GM10847 (cell line): ENCODE measurements at regions not wholly inside any gene's neighbourhood (a gene's known extent, or its start where the extent isn't known, plus 50 kb on each side); places are given as distances from the start of the nearest gene placed in this dataset.

ENCODE experiments used
- POLR2A ChIP-seq: IDR thresholded peaks from 2 replicates; pipeline ENCODE4 v1.6.1; 2011; ENCODE audit not compliant: insufficient read length; ENCODE audit errors: extremely low read depth

- no peak for TF ChIP-seq POLR2A
Observed at GRCh38 chr13:50370303-50370950, 355.2 kb downstream of the KCNRG start.

GRCh38 chr13:50374517-50374916 lies 359.3 kb downstream of the KCNRG start:
- TF ChIP-seq POLR2A: no peak

- TF ChIP-seq POLR2A: no peak
Observed at GRCh38 chr13:50375792-50376191, 360.5 kb downstream of the KCNRG start.

- no peak for TF ChIP-seq POLR2A
Observed at GRCh38 chr13:50376895-50377575, 361.8 kb downstream of the KCNRG start.

GRCh38 chr13:50377726-50378270 lies 362.6 kb downstream of the KCNRG start:
- no peak for TF ChIP-seq POLR2A

- no peak for TF ChIP-seq POLR2A
Observed at GRCh38 chr13:50378509-50379044, 363.3 kb downstream of the KCNRG start.

- no peak for TF ChIP-seq POLR2A
Observed at GRCh38 chr13:50379584-50379983, 364.3 kb downstream of the KCNRG start.

GRCh38 chr13:50380905-50381304 lies 365.7 kb downstream of the KCNRG start:
- no peak for TF ChIP-seq POLR2A

GRCh38 chr13:50382511-50382910 lies 367.3 kb downstream of the KCNRG start:
- no peak for TF ChIP-seq POLR2A

GRCh38 chr13:50382951-50383350 lies 367.7 kb downstream of the KCNRG start:
- TF ChIP-seq POLR2A: no peak

- no peak for TF ChIP-seq POLR2A
Observed at GRCh38 chr13:50384724-50385123, 369.5 kb downstream of the KCNRG start.

GRCh38 chr13:50386541-50387050 lies 371.4 kb downstream of the KCNRG start:
- TF ChIP-seq POLR2A: no peak

GRCh38 chr13:50387051-50387581 lies 371.9 kb downstream of the KCNRG start:
- TF ChIP-seq POLR2A: no peak

GRCh38 chr13:50388481-50388880 lies 373.2 kb downstream of the KCNRG start:
- no peak for TF ChIP-seq POLR2A

GRCh38 chr13:50389726-50390125 lies 374.5 kb downstream of the KCNRG start:
- TF ChIP-seq POLR2A: no peak
